HG03571 (cell line): ENCODE measurements at regions not wholly inside any gene's neighbourhood (a gene's known extent, or its start where the extent isn't known, plus 50 kb on each side); places are given as distances from the start of the nearest gene placed in this dataset.

Experiments used
- ATAC-seq: cut with Tn5 transposase; IDR thresholded peaks from one replicate; pipeline ENCODE4 v1.9.1; 2021; ENCODE audit not compliant: unreplicated experiment

DNA sequence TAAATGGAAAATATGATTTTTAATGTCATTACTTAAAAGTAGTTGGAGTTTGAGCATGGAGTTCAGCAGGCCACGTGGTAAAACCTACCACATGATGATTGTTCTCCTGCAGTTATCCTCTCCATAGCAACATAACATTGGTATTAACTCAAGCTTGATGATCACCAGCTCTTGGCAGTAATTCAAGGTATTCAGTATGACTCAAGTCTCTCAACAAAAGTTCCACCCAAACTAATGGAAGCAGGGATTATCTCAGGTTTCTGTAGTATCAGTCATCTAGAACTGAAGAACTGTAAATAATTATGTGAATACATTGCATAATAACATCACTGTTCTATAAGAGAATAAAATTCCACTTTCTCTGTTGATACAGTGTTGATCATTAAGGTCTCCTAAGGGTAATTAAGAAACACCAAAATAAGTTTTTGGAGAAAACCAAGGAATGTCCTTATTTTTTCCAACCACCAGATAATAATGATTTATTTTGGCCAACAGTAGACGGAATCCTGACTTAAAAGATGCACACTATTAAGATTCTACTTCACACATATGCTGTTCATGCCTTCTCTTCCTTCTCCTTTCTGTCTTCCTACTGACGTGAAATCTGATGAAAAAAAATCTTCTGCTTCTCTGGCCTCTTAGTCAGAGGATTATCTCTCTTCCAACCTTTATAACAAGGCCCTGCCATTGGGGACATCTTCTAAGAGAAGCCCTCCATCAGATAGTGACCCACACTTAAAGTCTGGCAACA is 1092.3 kb downstream of the EFNB2 start:
- no peak for ATAC-seq

DNA sequence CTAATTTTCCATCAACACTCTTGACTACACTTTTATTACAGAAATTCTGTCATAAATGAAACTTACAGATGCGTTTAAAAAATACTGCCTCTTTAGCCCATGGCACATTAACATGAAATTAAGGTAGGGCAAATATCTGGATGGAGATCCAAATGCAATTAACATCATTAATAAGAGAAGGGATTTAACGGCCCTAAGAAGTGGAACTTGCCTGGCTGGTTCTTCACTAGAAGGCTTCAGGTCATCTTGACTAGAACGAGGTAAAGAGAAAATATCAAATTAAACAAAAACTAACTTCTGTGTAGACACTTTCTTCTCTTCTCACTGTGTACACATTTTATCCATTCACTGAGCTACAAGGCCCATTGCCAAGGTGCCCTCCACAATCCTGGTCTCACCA is 1093.4 kb downstream of the EFNB2 start:
- no peak for ATAC-seq

DNA sequence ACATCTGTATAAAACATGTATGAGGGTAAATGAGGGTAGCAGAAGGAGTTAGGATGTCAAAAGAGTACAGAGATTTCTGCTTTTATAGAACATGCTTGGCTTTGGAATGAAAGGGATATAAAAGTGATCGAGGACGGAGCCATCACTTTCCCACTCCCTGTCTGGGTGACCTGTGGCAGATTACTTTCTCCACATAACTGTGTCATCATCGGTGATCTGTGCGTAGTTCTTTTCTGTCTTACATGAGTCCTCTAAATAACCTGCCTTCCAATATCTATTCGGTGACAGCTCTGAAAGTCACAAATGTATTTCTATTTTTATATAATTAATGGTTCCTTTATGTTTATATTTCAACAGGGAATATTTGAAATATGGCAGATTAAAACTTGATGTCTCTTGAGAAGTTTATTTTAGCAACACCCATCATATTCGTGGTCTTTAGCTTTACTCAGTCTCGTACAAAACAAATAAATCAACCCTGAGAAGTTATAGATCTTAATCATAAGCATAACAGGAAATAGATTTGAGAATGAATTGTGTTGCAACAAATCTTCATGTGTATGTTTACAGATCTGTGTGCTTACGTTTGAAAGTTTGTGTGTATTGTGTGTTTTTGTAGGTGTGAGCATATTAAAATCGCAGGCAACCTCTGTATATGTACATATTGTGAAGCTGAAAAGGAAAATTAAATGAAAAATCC is 1094.3 kb downstream of the EFNB2 start:
- no peak for ATAC-seq

DNA sequence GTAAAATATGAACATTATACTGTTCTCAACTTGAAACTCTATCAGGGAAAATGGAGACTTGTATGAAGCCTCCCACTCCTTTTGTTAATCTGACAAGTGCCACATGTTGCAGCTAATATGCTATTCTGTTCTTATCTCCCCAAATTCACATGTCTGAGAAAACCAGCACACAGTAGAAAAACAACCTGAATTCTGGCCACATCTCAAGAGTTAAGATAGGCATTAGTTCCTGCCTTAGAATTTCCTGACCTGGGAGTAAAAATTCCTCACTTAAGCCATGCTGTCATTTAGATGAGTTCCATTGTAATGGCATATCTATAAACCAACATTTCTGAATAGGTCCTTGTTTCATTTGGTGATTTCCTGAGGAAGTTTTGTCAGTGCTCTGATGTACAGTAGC is 1098.5 kb downstream of the EFNB2 start:
- no peak for ATAC-seq

DNA sequence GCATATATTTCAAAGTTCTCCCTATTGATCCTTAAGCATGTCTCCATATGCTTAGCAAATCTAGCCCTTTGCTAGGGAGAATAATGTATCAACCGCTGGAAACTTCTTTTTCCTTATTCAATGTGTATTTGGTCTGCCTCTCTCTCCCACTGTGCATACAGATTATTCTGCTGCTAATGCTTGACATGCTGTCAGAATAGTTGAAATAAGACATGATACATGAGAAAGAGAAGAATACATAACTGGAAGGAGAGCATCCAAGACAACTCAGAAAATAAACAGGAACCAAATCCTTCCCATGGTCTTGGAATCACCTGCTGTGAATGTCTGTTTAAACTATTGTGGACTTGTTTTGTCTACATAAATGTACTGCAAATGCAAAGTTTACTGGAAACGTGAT is 1103.0 kb downstream of the EFNB2 start:
- ATAC-seq = no peak

DNA sequence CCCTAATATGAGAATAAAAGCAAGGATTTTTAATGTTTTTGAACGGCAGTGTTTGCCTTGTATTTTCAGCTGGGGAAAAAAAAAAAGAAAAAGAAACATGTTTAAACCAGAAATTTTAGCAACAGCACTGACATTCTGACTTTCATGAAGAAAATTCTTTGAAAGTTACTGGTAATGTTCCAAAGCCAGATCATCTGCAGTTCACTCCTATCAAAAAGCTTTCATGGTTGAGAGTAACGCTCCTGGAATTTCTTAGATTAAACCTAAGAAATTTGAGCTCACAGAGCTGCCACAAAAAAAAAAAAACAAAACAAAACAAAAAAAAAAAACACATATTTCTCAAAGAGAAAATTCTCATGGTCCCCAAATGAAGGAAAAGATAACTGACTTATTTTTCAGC is 1106.7 kb downstream of the EFNB2 start:
- no peak for ATAC-seq

DNA sequence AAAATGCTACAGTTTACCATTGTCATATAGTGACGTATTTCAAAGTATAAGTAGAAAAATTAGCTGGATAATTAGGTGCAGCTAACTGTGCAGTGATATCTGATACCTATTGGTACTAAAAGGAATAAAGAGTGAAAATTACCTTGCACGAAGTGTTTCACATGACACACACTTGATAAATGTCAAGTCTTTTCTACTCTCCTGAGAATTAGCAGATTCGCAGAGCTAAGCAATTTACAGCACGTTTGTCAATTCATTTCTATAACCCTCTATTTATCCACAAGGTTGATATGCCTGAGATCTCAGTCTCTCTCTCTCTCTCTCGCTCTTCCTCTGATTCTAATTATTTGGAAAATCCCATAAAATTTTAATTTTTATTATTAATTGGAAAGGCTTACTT is 1109.0 kb downstream of the EFNB2 start:
- no peak for ATAC-seq

DNA sequence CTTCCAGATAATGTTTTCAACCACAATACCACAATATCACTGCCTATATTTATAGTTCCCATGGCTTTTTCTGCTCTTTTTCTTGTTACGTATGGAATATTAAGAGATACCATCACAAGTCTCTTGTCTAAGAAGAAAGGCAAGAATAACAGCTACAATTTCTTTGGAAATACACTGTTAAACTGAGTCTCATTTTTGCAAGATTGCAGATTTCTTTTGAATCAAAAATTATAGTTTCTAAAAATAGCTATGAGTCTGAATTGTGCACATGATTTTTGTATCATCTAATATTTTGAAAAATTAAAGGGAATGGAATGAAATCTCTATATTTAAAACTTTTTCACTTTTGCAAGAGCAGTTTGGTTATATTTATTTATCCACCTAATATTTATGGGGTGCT is 1120.8 kb downstream of the EFNB2 start:
- ATAC-seq = no peak

DNA sequence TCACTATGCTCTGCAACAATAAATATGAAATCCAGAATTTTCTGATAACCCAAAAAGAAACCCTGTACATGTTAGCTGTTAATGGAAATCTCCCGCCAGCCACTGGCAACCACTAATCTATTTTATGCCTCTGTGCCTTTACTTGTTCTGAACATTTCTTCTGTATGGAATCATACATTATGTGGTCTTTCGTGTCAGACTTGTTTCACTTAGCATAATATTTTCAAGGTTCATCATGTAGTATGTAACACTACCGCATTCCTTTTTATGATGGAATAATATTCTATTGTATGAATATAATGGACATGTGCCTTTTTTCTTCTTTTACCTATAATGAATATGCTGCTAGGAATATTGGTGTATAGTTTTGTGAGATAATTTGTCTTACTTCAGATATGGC is 1123.3 kb downstream of the EFNB2 start:
- no peak for ATAC-seq

DNA sequence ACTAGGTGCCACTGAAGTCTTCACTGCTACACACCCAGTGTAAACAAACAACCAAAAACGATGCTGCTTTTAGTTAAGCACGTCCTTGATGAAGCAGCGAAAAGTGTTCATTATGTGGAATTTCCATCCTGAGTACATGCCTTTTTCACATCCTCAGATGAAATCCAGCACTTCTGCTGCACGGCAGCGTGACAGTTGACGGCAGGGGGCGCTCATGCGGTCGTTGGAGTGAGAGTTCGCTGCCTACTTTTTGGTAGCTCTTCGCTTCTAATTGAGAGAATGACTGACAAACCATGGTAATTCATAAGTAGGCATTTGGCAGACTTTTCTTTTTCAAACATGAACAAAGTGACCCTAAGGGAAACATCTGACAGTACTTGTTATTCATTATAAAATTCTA is 1124.9 kb downstream of the EFNB2 start:
- no peak for ATAC-seq

DNA sequence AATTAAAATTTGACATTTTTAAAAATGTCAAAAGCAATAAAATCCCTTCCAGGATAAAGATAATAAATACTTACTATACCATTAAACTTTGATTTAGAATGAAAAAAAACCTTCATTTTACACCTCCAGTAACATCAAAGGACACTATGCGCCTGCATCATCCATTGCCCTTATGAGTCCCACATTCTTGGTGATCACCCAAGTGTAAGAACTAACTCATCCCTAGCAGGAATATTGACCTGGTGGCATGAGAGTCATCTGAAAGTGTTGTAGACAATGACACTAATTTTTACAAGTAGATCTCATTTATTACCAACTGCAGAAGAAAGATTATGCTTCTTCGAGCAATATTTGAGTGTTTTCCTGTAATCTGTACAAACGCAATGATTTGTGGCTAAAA is 1128.9 kb downstream of the EFNB2 start:
- no peak for ATAC-seq

DNA sequence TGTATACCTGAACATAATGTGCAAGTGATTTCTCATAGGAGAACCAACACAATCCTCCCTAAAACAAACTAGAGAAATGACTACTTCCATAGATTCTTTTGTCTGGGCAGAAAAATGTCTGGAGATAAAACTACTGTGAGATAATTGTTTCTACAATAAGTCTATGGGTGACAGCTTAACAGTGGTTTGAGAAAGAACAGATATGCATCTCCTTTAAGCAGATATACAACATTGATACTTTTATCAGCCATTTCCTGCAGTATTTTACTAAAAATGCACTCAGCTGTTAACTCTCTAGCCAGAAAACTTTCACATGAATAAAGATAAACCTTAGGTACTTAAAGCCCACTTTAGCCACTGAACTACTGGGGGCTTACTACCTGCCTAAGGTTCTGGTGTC is 1132.4 kb downstream of the EFNB2 start:
- ATAC-seq = no peak

DNA sequence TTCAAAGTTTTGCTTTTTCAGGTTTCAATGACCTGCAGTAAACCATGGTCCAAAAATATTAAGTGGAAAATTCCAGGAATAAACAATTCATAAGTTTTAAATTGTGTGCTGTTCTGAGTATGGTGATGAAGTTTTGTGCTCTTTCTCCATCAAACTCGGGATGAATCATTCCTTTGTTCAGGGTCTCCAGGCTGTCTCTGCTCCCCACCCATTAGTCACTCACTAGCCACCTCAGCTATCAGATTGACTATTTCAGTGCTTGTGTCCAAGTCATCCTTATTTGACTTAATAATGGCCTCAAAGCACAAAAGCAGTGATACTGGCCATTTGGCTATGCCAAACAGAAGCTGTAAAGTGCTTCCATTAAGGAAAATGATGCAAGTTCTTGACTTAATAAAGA is 1140.4 kb downstream of the EFNB2 start:
- no peak for ATAC-seq

DNA sequence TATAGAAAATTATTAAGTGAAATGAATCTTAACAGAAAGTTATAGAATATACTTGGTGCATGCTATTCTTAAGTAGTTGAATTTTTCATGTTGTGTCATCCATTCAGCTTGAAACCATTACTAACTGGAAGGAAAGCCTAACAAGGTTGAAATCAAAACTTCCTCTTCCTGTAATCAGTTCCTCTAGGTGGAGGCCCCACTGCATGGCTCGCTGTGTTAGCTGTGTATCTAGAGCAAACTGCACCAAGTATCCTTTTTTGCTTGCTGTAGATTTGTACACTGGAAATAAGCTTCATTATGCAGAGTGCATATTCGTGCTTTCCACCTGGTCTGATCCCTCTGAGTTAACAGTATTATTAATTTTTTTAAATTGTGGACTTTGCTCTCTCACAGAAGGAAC is 1146.1 kb downstream of the EFNB2 start:
- ATAC-seq = no peak

DNA sequence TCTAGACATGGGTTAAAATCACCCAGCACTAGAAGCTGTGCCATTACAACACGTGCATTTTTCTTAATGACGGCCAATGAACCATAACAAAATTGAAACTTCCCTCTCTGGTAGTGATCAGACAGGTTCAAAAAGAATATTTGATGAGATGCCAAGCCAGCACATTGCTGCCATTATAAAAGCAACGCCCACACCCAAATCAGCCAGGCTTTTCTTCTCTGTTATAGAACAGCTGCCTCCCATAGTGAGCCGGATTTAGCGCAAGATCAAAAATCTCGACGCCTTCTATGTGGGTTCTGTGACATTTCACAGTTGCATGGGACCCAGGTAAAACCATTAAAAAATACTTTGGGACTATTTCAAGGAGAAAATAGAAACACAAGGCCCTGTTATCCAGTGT is 1158.0 kb downstream of the EFNB2 start:
- ATAC-seq = no peak

DNA sequence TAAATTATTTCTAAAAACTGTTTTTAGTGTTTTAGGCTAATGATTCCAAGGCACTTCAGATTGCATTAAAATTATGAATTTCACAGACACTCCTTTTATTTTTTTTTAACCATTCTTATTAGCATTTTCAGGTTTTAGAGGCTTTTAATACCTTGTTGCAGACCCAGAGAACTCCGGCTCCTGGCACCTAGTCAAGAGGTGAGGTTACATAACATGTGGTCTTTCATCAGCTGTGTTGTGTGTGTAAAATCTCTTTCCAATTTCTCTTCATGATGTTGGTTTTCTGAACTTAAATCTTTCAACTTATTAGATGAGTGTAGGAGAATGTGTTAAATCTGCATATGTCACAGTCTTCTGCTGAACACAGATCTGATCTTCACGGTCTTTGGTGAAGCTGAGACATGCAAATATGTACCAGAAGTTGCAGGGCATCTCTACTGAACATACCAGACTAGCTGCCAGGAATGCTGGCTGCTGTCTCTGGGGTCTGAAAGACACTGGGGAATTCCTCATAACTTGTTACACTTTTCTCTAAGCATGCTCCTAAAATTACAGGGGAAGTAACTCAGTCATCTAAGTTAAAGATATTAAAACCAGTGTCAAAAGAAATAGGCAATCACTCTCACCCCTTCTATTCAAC is 1165.3 kb downstream of the EFNB2 start:
- no peak for ATAC-seq

DNA sequence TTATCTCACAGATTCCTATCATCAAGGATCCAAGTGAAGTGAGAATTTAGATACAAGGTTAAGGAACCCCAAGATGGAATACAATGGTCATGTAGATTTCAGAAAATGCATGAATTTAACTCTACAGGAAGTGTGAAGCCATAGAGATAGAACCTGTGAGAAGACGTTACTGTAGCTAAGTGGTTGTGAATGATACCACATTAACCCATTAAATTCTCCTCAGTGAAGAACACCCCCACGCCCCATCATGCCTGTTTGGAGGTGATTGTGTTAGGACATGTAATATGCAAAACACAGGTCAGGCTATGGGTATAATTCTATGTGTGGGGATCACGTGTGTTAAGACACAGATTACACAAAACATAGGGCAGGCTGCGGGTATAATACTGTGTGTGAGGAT is 1166.7 kb downstream of the EFNB2 start:
- no peak for ATAC-seq

DNA sequence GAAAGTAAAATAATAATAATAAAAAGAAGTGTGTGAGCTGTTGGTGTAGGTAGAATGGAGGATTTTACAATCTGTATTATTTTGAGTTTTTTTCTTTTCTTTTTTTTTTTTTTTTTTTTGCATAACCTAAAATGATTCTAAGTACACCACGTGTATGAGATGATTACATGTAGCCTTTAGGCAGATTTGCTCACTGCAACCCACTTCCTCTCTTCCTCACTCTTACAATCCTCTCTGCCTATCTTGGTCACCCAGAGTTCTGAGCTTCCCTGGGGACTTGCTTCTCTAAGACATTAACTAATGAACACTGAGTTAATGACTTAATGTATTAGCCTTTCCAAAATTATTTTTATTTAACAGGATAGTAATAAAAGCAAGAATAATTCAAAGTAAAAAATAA is 1169.6 kb downstream of the EFNB2 start:
- ATAC-seq = no peak

DNA sequence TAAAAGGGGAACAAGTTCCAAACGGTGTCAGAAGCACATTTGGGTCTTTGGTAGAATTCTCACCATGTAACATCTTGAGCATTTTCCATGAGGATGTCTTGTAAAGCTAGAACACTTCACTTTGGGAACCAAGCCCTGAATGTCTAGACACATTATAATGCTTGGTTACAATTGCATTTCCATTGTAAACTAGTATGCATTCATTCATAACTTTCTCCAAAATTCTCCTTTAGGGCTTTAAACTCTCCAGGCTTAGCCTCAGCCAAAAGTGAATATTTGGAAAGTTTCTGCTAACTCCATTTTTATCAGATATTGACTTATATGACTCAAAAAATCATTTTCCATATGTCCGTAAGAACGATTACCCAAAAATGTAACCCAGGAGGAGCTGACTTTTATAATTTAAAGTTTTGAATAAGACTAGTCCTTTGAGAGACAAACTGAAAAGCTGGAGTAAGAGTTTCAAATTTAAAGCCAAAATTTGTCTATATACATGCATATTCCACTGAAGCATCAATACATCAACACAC is 1170.4 kb downstream of the EFNB2 start:
- no peak for ATAC-seq

DNA sequence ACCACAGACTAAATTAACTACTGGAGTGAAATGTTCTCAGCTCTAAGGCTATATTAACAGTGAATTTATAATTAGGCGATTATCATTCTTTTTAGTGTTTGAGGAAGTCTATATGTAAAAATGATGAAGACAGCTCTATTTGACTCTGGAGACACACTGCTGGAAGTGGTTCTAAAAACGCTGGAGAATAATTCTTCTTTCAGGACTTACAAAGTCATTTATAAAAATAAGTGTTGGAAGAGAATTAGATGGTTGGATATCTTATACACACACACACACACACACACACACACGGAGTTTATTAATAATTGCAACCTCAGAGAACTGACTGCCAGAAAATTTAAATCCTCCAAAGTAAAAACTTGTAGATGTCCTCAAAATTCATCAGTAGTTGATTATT is 1171.3 kb downstream of the EFNB2 start:
- no peak for ATAC-seq

DNA sequence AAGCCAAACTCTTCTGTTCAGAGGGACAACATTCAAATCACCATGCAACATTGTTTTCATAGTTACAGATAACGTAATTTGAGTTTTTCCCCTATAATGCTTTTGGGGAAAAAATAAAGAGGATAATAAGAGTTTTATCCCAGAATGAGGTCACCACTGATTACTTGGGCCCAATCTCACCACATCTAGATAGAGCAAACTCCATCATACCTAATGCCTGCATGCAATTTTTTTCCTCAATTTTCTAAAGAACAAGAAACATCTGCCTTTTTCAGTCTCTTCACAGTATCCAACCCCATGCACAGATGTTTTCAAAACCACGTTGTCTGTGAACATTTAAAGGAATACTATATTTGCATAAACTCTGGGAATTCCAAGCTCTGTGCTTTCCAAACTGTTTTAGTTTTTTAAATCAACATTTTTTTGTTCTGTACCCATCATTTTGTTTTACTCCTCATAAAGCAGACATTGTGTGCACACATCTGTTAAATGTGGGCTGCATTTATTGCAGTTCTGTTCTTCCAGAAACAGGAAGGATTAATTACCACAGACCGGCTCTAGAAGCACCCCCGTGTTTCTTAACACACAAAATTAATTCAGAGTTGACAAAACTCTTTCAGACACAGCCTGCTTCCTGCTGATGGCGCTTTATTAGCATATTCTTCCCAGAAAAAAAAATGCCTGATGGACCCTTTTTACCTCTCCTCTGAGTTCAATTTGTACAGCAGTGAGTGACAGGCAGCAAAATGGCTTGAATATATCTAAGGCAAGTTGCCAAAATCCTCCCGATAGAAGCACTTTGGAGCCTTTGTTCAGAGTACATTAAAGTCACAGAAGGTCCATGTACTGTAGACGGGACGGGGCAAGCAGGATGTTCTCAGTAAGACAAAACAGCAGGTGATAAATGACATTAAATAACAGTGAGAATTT is 1171.9 kb downstream of the EFNB2 start:
- ATAC-seq = no peak
